Endothelial cell of umbilical vein (primary cell): ENCODE measurements at regions not wholly inside any gene's neighbourhood (a gene's known extent, or its start where the extent isn't known, plus 50 kb on each side); places are given as distances from the start of the nearest gene placed in this dataset.

ENCODE experiments used
- EZH2 ChIP-seq: IDR thresholded peaks from 2 replicates; pipeline ENCODE4 v1.6.1; 2012; ENCODE audit warnings: borderline replicate concordance, low read depth, mild to moderate bottlenecking, moderate library complexity, low read length, inconsistent platforms; ENCODE audit not compliant: severe bottlenecking
- MYC ChIP-seq: IDR thresholded peaks from one replicate; pipeline ENCODE4 v1.6.1; 2011; ENCODE audit warnings: mild to moderate bottlenecking, low read depth, low read length
- POLR2A ChIP-seq: IDR thresholded peaks from 2 replicates; pipeline ENCODE4 v1.6.1; 2012; ENCODE audit warnings: low read depth, mild to moderate bottlenecking, control low read depth, low read length
- TF ChIP-seq, protein P1 (sequence below), 2 donors: IDR thresholded peaks; 1 replicate in 1 of 2; 2 replicates in 1 of 2; pipeline ENCODE4 v1.5.1; 2011; ENCODE audit warnings: low read length in 2 of 2, mild to moderate bottlenecking in 2 of 2, moderate library complexity in 2 of 2, control low read depth in 1 of 2, inconsistent platforms in 1 of 2, low read depth in 1 of 2; ENCODE audit not compliant: insufficient read depth in 1 of 2; ENCODE audit errors: extremely low read depth in 1 of 2
- TF ChIP-seq, protein P2 (sequence below): IDR thresholded peaks from 2 replicates; pipeline ENCODE4 v1.6.1; 2011; ENCODE audit not compliant: insufficient read depth, insufficient read length

DNA sequence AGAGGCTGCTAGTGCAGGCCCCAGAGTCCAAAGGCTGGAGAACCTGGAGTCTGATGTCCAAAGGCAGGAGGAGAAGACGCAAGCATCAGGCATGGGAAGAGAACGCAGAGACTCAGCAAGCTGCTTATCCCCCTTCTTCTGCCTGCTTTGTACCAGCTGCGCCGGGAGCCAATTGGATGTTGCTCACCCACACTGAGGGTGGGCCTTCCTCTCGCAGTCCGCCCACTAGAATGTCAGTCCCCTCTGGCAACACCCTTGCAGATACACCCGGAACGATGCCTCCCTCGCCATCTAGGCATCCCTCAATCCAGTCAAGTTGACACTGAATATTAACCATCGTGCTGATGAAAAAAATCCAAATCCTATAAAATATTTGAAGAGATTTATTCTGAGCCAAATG is 141.6 kb downstream of the TWIST2 start:
- TF ChIP-seq, protein P1, sequence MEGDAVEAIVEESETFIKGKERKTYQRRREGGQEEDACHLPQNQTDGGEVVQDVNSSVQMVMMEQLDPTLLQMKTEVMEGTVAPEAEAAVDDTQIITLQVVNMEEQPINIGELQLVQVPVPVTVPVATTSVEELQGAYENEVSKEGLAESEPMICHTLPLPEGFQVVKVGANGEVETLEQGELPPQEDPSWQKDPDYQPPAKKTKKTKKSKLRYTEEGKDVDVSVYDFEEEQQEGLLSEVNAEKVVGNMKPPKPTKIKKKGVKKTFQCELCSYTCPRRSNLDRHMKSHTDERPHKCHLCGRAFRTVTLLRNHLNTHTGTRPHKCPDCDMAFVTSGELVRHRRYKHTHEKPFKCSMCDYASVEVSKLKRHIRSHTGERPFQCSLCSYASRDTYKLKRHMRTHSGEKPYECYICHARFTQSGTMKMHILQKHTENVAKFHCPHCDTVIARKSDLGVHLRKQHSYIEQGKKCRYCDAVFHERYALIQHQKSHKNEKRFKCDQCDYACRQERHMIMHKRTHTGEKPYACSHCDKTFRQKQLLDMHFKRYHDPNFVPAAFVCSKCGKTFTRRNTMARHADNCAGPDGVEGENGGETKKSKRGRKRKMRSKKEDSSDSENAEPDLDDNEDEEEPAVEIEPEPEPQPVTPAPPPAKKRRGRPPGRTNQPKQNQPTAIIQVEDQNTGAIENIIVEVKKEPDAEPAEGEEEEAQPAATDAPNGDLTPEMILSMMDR (IDR thresholded peaks at IDR 0.05; ENCODE audit: extremely low read depth in 1 of 2, insufficient read depth in 1 of 2, low read depth in 1 of 2, low read length in 2 of 2): no peak
- TF ChIP-seq POLR2A (no peak), MYC (no peak), EZH2 (no peak)
- TF ChIP-seq, protein P2, sequence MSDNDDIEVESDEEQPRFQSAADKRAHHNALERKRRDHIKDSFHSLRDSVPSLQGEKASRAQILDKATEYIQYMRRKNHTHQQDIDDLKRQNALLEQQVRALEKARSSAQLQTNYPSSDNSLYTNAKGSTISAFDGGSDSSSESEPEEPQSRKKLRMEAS: no peak
